K562 (cell line): ENCODE measurements at regions not wholly inside any gene's neighbourhood (a gene's known extent, or its start where the extent isn't known, plus 50 kb on each side); places are given as distances from the start of the nearest gene placed in this dataset.

ENCODE experiments used
- ATAC-seq: fragments of 200-7000 bp; cut with Tn5 transposase; 3 replicates; pipeline ENCODE4 v1.9.1; 2020; ENCODE audit warnings: moderate library complexity
- BruUV-seq: library from RNA; stranded (reverse); fragments of 400-500 nt; replicated peaks from 2 replicates; lab custom pipeline; 2021; lab: Mats Ljungman, UMichigan
- CTCF ChIA-PET: fragments of 300-600 bp; formaldehyde crosslinking; extraction: SDS; loops from one replicate; lab custom pipeline; 2021; ENCODE audit warnings: low intra/inter-chr PET ratio; lab: Yijun Ruan, JAX
- POLR2A ChIA-PET: fragments of 300-600, 350-650 bp; sonication (Branson Sonifier 250); formaldehyde crosslinking; extraction: SDS; loops from one replicate; lab custom pipeline; 2021; ENCODE audit warnings: antibody characterized with exemption, inconsistent platforms; lab: Yijun Ruan, JAX
- DNase-seq, 4 experiments: peaks; one replicate each; pipeline versions ENCODE4 v3.0.0 to v3.0.0-alpha.2; 2011 to 2018; ENCODE audit warnings: low spot score in 3 of 4, mixed read lengths in 3 of 4; ENCODE audit errors: extremely low read depth in 1 of 4
- FAIRE-seq: peaks from 2 replicates; lab custom pipeline; 2011; peaks lifted over from hg19 to GRCh38; lab: Jason Lieb, UNC
- H2AFZ ChIP-seq: 2 replicates; pipeline ENCODE4 v1.6.0; 2011; ENCODE audit warnings: low read depth, low read length, control low read depth, inconsistent platforms
- H3K27ac ChIP-seq: fragments of 200-600 bp; 3 replicates; pipeline ENCODE4 v1.8.0; 2011; ENCODE audit warnings: low read depth, mild to moderate bottlenecking, control low read depth, inconsistent platforms, low read length, moderate library complexity, mixed read lengths; ENCODE audit errors: extremely low read depth
- H3K27me3 ChIP-seq, 2 experiments: fragments of 300-600 bp in 1 of 2; 2 replicates in 1 of 2; 3 replicates in 1 of 2; pipeline versions ENCODE4 v1.6.0 to v1.8.0; 2011; ENCODE audit warnings: inconsistent platforms in 2 of 2, low read length in 2 of 2, mild to moderate bottlenecking in 1 of 2, mixed read lengths in 1 of 2, moderate library complexity in 1 of 2; ENCODE audit not compliant: control insufficient read depth in 2 of 2, insufficient read depth in 2 of 2
- H3K36me3 ChIP-seq: fragments of 300-600 bp; 3 replicates; pipeline ENCODE4 v1.8.0; 2011; ENCODE audit warnings: mild to moderate bottlenecking, low read length, inconsistent platforms; ENCODE audit not compliant: control insufficient read depth, insufficient read depth
- H3K4me1 ChIP-seq, 2 experiments: fragments of 200-600 bp in 1 of 2; replicated peaks in 1 of 2; 2 replicates in 1 of 2; 3 replicates in 1 of 2; pipeline versions ENCODE4 v1.5.1 to v1.8.0; 2011; ENCODE audit warnings: inconsistent platforms in 2 of 2, low read length in 2 of 2, mild to moderate bottlenecking in 1 of 2, mixed read lengths in 1 of 2, moderate library complexity in 1 of 2; ENCODE audit not compliant: control insufficient read depth in 2 of 2, insufficient read depth in 2 of 2
- H3K4me2 ChIP-seq: 2 replicates; pipeline ENCODE4 v1.6.1; 2011; ENCODE audit warnings: low read length, control low read depth, inconsistent platforms, mixed read lengths; ENCODE audit not compliant: insufficient read depth
- H3K4me3 ChIP-seq: fragments of 200-600 bp; sonication (generic), shearing (Covaris generic); 2 replicates; pipeline ENCODE4 v1.5.1; 2016; ENCODE audit warnings: control low read depth, inconsistent platforms
- H3K79me2 ChIP-seq: fragments of 200-600 bp; 3 replicates; pipeline ENCODE4 v1.8.0; 2011; ENCODE audit warnings: low read length, inconsistent platforms; ENCODE audit not compliant: control insufficient read depth, insufficient read depth
- H3K9ac ChIP-seq, 2 experiments: 2 replicates each; pipeline versions ENCODE4 v1.6.0 to v1.6.1; 2011; ENCODE audit warnings: low read depth in 2 of 2, low read length in 2 of 2, control low read depth in 1 of 2, inconsistent platforms in 1 of 2, mild to moderate bottlenecking in 1 of 2, mixed read lengths in 1 of 2; ENCODE audit not compliant: insufficient read depth in 1 of 2
- H3K9me1 ChIP-seq: one replicate; pipeline ENCODE4 v1.6.0; 2011; ENCODE audit warnings: inconsistent platforms, mild to moderate bottlenecking, low read length, moderate library complexity; ENCODE audit not compliant: control insufficient read depth, insufficient read depth
- H3K9me3 ChIP-seq: replicated peaks from 2 replicates; pipeline ENCODE4 v1.5.1; 2011; ENCODE audit warnings: low read depth, low read length, inconsistent platforms; ENCODE audit not compliant: control insufficient read depth, insufficient read depth
- H4K20me1 ChIP-seq: replicated peaks from 2 replicates; pipeline ENCODE4 v1.6.1; 2011; ENCODE audit warnings: low read length, inconsistent platforms, mixed read lengths; ENCODE audit not compliant: control insufficient read depth, insufficient read depth
- DMBX1 ChIP-seq: fragments of 250-450 bp; sonication (Bioruptor Pico); IDR thresholded peaks from 2 replicates; pipeline ENCODE4 v1.8.0; 2022; ENCODE audit warnings: inconsistent platforms, mild to moderate bottlenecking, moderate library complexity, borderline replicate concordance
- ELF1 ChIP-seq: fragments of 200-800 bp; sonication (Bioruptor generic); IDR thresholded peaks from 2 replicates; pipeline ENCODE4 v1.6.1; 2016; ENCODE audit warnings: missing genetic modification characterization, missing compliant biosample characterization
- EP300 ChIP-seq: IDR thresholded peaks from 2 replicates; pipeline ENCODE4 v1.6.1; 2012; ENCODE audit warnings: low read length, improper control_type of control experiment
- EZH2 ChIP-seq: IDR thresholded peaks from 2 replicates; pipeline ENCODE4 v1.6.1; 2012; ENCODE audit warnings: low read depth, mild to moderate bottlenecking, inconsistent platforms, low read length, borderline replicate concordance
- HMGN3 ChIP-seq: IDR thresholded peaks from 2 replicates; pipeline ENCODE4 v1.6.1; 2011; ENCODE audit warnings: borderline replicate concordance, low read depth, mild to moderate bottlenecking, mixed read lengths, low read length; ENCODE audit not compliant: insufficient read length; ENCODE audit errors: extremely low read depth
- MBD1 ChIP-seq: fragments of 250-450 bp; sonication (Bioruptor Pico); IDR thresholded peaks from 2 replicates; pipeline ENCODE4 v1.8.0; 2022; ENCODE audit warnings: inconsistent platforms
- TAF15 ChIP-seq: fragments of 200-400 bp; formaldehyde crosslinking; IDR thresholded peaks from 2 replicates; pipeline ENCODE4 v1.6.1; 2017; ENCODE audit warnings: mild to moderate bottlenecking, low read depth, low read length, moderate library complexity
- ZNF707 ChIP-seq: fragments of 250-450 bp; sonication (Bioruptor Pico); conservative IDR thresholded peaks from 2 replicates; pipeline ENCODE4 v1.8.0; 2022; ENCODE audit warnings: inconsistent platforms, mild to moderate bottlenecking, moderate library complexity
- WGBS: fragments of 100-300 bp; shearing (Covaris generic); methylation state at CpG from one replicate; pipeline ENCODE4 v1.1.6; 2016; ENCODE audit warnings: low coverage, mixed read lengths; ENCODE audit not compliant: insufficient coverage; ENCODE audit errors: missing lambda C conversion rate; 5-methylcytosine and 5-hydroxymethylcytosine counted together
- in situ Hi-C: fragments of 300-500 bp; cut with MboI; formaldehyde crosslinking; loops from 4 replicates; pipeline ENCODE4 v1.15.0; 2018; ENCODE audit warnings: inconsistent platforms, mixed read lengths
- intact Hi-C: fragments of 100-400 bp; cut with micrococcal nuclease; formaldehyde crosslinking; loops from 2 replicates; pipeline ENCODE4 v1.14.2; 2022

GRCh38 chr3:115381931-115382330 lies 234.8 kb upstream of the ZBTB20 start:
- no peak overlapping the region for H3K9ac ChIP-seq
- intact Hi-C loops (no loop called here), in situ Hi-C loops (no loop called here)
- ChIA-PET CTCF (no interaction called here), POLR2A (no interaction called here)
- no peak for DNase-seq
- H3K4me2 ChIP-seq, result no peak overlapping the region
- no peak overlapping the region for H3K27ac ChIP-seq
- 0% methylated on average over 1 of the region's 1 CpG for WGBS
- H3K9me1 ChIP-seq, result no peaks in the 10 kb centered on the region
- H3K9me3 ChIP-seq, result no peaks in the 10 kb centered on the region
- TF ChIP-seq MBD1 (CRISPR knock-in tag), result no peak
- no peak for TF ChIP-seq TAF15
- TF ChIP-seq EP300, result no peak
- TF ChIP-seq HMGN3, result no peak
- no peak for TF ChIP-seq EZH2
- TF ChIP-seq ZNF707 (CRISPR knock-in tag), result no peak
- TF ChIP-seq DMBX1 (CRISPR knock-in tag), result no peak
- TF ChIP-seq ELF1 (tag), result no peak
- H3K4me3 ChIP-seq, result no peak overlapping the region
- H4K20me1 ChIP-seq, result no peaks in the 10 kb centered on the region
- FAIRE-seq, result no peak
- no peaks in the 10 kb centered on the region for H3K27me3 ChIP-seq
- ATAC-seq, result no peak
- H3K79me2 ChIP-seq, result no peaks in the 10 kb centered on the region
- no peak overlapping the region for H2AFZ ChIP-seq
- no peaks in the 10 kb centered on the region for H3K4me1 ChIP-seq
- no TSS peak for BruUV-seq
- H3K36me3 ChIP-seq, result no peaks in the 10 kb centered on the region
